ENCODE measurements at regions not wholly inside any gene's neighbourhood (a gene's known extent, or its start where the extent isn't known, plus 50 kb on each side); places are given as distances from the start of the nearest gene placed in this dataset.

DNA sequence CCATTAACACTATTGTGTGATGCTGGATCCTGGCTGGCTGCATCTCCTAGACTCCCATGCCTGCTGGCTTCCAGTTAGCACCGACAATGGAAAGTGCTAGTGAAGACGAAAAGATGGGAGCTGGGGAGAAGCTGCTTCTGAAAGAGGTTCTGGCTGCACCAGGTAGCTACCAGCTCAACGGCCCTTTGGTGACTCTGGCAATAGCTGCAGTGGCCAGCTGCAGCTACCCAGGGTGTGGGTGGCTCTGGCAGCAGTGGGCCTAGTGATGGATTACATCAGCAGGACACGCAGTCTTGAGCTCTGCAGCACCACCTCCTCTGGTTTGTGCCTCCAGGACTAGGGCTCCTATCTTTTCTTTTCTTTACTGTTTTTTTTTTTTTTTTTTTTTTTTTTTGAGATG, 662.6 kb downstream of the MATN1 start:
- no peak for TF ChIP-seq MXI1 (conservative IDR thresholded peaks at IDR 0.05; ENCODE audit: poor library complexity, severe bottlenecking)
- TF ChIP-seq EP300 (conservative IDR thresholded peaks at IDR 0.05; ENCODE audit: poor library complexity, severe bottlenecking): no peak
- no peak for TF ChIP-seq SMC3 (conservative IDR thresholded peaks at IDR 0.05; ENCODE audit: poor library complexity)
- no peak for TF ChIP-seq TAF1 (IDR thresholded peaks at IDR 0.05; ENCODE audit: low read depth)
- TF ChIP-seq CTCF (IDR thresholded peaks at IDR 0.05; ENCODE audit: poor library complexity, severe bottlenecking): no peak

DNA sequence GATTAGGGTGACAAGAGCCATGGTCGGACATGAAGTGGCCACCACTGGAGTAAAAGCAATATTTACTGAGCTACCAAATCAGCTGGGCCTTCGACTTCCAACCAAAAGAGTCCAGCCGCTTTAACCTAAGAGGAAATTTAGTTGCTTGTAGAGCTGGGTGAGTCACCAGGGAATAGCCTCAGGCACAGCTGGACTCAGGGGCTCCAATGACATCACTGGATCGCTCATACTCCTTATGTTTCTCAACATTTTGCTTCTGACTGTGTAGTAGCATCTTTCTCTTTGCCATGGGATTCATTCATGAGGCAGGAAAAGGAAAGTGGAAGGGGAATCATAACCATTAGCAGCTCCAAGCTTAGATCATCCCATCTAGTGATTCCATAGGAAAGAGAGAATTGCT, 664.4 kb downstream of the MATN1 start:
- H3K36me3 ChIP-seq (ENCODE audit: insufficient read depth, low read length): no peaks in the 10 kb centered on the region
- H2AFZ ChIP-seq (ENCODE audit: low read depth, low read length): no peak overlapping the region
- no peak overlapping the region for H3K4me3 ChIP-seq (ENCODE audit: low read length)
- no peak overlapping the region for H3K9ac ChIP-seq (ENCODE audit: low read length)
- H4K20me1 ChIP-seq (ENCODE audit: insufficient read depth): no peaks in the 10 kb centered on the region
- no peaks in the 10 kb centered on the region for H3K79me2 ChIP-seq (replicated peaks; ENCODE audit: insufficient read depth, low read length)
- TF ChIP-seq POLR2AphosphoS5 (IDR thresholded peaks at IDR 0.05) (no peak), RAD21 (conservative IDR thresholded peaks at IDR 0.05) (no peak), CTCF (IDR thresholded peaks at IDR 0.05; ENCODE audit: poor library complexity, severe bottlenecking) (no peak), TAF1 (IDR thresholded peaks at IDR 0.05; ENCODE audit: low read depth) (no peak), EZH2 (IDR thresholded peaks at IDR 0.05; ENCODE audit: borderline replicate concordance, insufficient read depth, low read length, poor library complexity, severe bottlenecking) (no peak), MXI1 (conservative IDR thresholded peaks at IDR 0.05; ENCODE audit: poor library complexity, severe bottlenecking) (no peak), SMC3 (conservative IDR thresholded peaks at IDR 0.05; ENCODE audit: poor library complexity) (no peak), EP300 (conservative IDR thresholded peaks at IDR 0.05; ENCODE audit: poor library complexity, severe bottlenecking) (no peak)
- TF ChIP-seq, protein P1, sequence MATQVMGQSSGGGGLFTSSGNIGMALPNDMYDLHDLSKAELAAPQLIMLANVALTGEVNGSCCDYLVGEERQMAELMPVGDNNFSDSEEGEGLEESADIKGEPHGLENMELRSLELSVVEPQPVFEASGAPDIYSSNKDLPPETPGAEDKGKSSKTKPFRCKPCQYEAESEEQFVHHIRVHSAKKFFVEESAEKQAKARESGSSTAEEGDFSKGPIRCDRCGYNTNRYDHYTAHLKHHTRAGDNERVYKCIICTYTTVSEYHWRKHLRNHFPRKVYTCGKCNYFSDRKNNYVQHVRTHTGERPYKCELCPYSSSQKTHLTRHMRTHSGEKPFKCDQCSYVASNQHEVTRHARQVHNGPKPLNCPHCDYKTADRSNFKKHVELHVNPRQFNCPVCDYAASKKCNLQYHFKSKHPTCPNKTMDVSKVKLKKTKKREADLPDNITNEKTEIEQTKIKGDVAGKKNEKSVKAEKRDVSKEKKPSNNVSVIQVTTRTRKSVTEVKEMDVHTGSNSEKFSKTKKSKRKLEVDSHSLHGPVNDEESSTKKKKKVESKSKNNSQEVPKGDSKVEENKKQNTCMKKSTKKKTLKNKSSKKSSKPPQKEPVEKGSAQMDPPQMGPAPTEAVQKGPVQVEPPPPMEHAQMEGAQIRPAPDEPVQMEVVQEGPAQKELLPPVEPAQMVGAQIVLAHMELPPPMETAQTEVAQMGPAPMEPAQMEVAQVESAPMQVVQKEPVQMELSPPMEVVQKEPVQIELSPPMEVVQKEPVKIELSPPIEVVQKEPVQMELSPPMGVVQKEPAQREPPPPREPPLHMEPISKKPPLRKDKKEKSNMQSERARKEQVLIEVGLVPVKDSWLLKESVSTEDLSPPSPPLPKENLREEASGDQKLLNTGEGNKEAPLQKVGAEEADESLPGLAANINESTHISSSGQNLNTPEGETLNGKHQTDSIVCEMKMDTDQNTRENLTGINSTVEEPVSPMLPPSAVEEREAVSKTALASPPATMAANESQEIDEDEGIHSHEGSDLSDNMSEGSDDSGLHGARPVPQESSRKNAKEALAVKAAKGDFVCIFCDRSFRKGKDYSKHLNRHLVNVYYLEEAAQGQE (IDR thresholded peaks at IDR 0.05; ENCODE audit: borderline replicate concordance): no peak
- no peaks in the 10 kb centered on the region for H3K9me3 ChIP-seq (ENCODE audit: low read length)
- no peak overlapping the region for H3K27ac ChIP-seq (ENCODE audit: low read length)
- no peaks in the 10 kb centered on the region for H3K9me2 ChIP-seq (ENCODE audit: insufficient read depth, low read length)
- no peaks in the 10 kb centered on the region for H3F3A ChIP-seq (ENCODE audit: insufficient read depth, low read length, poor library complexity, severe bottlenecking)
- no peaks in the 10 kb centered on the region for H3K27me3 ChIP-seq (ENCODE audit: insufficient read depth, low read depth, low read length)
- no peak overlapping the region for H3K4me2 ChIP-seq (ENCODE audit: low read length)

More for the DNA sequence above, 662.6 kb downstream of the MATN1 start:
- Histone ChIP-seq H3K27me3 (ENCODE audit: insufficient read depth, low read depth, low read length) (no peaks in the 10 kb centered on the region), H2AFZ (ENCODE audit: low read depth, low read length) (no peak overlapping the region), H3K4me2 (ENCODE audit: low read length) (no peak overlapping the region), H3F3A (ENCODE audit: insufficient read depth, low read length, poor library complexity, severe bottlenecking) (no peaks in the 10 kb centered on the region), H3K9me2 (ENCODE audit: insufficient read depth, low read length) (no peaks in the 10 kb centered on the region), H4K20me1 (ENCODE audit: insufficient read depth) (no peaks in the 10 kb centered on the region), H3K27ac (ENCODE audit: low read length) (no peak overlapping the region), H3K9me3 (ENCODE audit: low read length) (no peaks in the 10 kb centered on the region), H3K36me3 (ENCODE audit: insufficient read depth, low read length) (no peaks in the 10 kb centered on the region), H3K4me3 (ENCODE audit: low read length) (no peak overlapping the region), H3K79me2 (replicated peaks; ENCODE audit: insufficient read depth, low read length) (no peaks in the 10 kb centered on the region), H3K9ac (ENCODE audit: low read length) (no peak overlapping the region)

Data from neural cell (in vitro differentiated cells).